Activated T-cell treated with anti-CD3 and anti-CD28 coated beads, Interleukin-2, amount 50 U/mL, for 4 hours (primary cell): ENCODE measurements at regions not wholly inside any gene's neighbourhood (a gene's known extent, or its start where the extent isn't known, plus 50 kb on each side); places are given as distances from the start of the nearest gene placed in this dataset.

Experiments used
- ATAC-seq, 2 donors: fragments of 200-7000 bp; cut with Tn5 transposase; one replicate each; pipeline ENCODE4 v1.10.0; 2021
- DNase-seq: peaks from one replicate; pipeline ENCODE4 v3.0.0-alpha.2; 2020
- H3K27me3 Mint-ChIP-seq: one replicate; pipeline ENCODE4 v1.8.0; 2021; ENCODE audit warnings: low read depth, mixed read lengths
- H3K36me3 Mint-ChIP-seq: one replicate; pipeline ENCODE4 v1.8.0; 2022; ENCODE audit warnings: mixed read lengths; ENCODE audit not compliant: insufficient read depth
- H3K4me1 Mint-ChIP-seq: one replicate; pipeline ENCODE4 v1.8.0; 2021; ENCODE audit warnings: low read depth, mixed read lengths
- H3K4me3 Mint-ChIP-seq: one replicate; pipeline ENCODE4 v1.8.0; 2021; ENCODE audit warnings: mild to moderate bottlenecking, moderate library complexity, mixed read lengths
- H3K9me3 Mint-ChIP-seq: one replicate; pipeline ENCODE4 v1.8.0; 2021; ENCODE audit warnings: mixed read lengths

- Mint-ChIP-seq H3K4me1 (no peaks in the 10 kb centered on the region), H3K36me3 (no peaks in the 10 kb centered on the region), H3K27me3 (no peaks in the 10 kb centered on the region), H3K9me3 (no peaks in the 10 kb centered on the region), H3K4me3 (no peak overlapping the region)
- no peak for ATAC-seq
- DNase-seq: no peak
These were observed 441.5 kb upstream of the SPRY2 start for GRCh38 chr13:80782441-80782840.

GRCh38 chr13:80778297-80778696 is 437.4 kb upstream of the SPRY2 start:
- ATAC-seq (no peak), DNase-seq (no peak)
- Mint-ChIP-seq H3K27me3 (no peaks in the 10 kb centered on the region), H3K9me3 (peaks cover 3% of the 10 kb centered on the region), H3K36me3 (no peaks in the 10 kb centered on the region), H3K4me3 (no peak overlapping the region), H3K4me1 (no peaks in the 10 kb centered on the region)

GRCh38 chr13:80757694-80758093 is 416.8 kb upstream of the SPRY2 start:
- H3K27me3 Mint-ChIP-seq: no peaks in the 10 kb centered on the region

GRCh38 chr13:80755910-80756309 is 415.0 kb upstream of the SPRY2 start:
- no peak for ATAC-seq
- no peak for DNase-seq
- Mint-ChIP-seq H3K4me3 (no peak overlapping the region), H3K27me3 (no peaks in the 10 kb centered on the region), H3K4me1 (no peaks in the 10 kb centered on the region), H3K9me3 (peaks cover 7% of the 10 kb centered on the region), H3K36me3 (no peaks in the 10 kb centered on the region)

More at GRCh38 chr13:80757694-80758093, 416.8 kb upstream of the SPRY2 start:
- peaks cover 13% of the 10 kb centered on the region for H3K9me3 Mint-ChIP-seq
- H3K4me1 Mint-ChIP-seq: no peaks in the 10 kb centered on the region
- DNase-seq: no peak
- no peak for ATAC-seq
- H3K4me3 Mint-ChIP-seq: no peak overlapping the region
- H3K36me3 Mint-ChIP-seq: no peaks in the 10 kb centered on the region

GRCh38 chr13:80754441-80754840 is 413.5 kb upstream of the SPRY2 start:
- Mint-ChIP-seq H3K9me3 (peaks cover 4% of the 10 kb centered on the region), H3K4me3 (no peak overlapping the region), H3K27me3 (no peaks in the 10 kb centered on the region), H3K36me3 (no peaks in the 10 kb centered on the region), H3K4me1 (no peaks in the 10 kb centered on the region)
- DNase-seq (no peak), ATAC-seq (no peak)

- Mint-ChIP-seq H3K36me3 (no peaks in the 10 kb centered on the region), H3K4me1 (no peaks in the 10 kb centered on the region), H3K4me3 (no peak overlapping the region), H3K9me3 (no peaks in the 10 kb centered on the region), H3K27me3 (no peaks in the 10 kb centered on the region)
- no peak for DNase-seq
- ATAC-seq: no peak
These were observed 412.9 kb upstream of the SPRY2 start for GRCh38 chr13:80753866-80754265.

GRCh38 chr13:80751854-80752253 is 410.9 kb upstream of the SPRY2 start:
- no peak for DNase-seq
- Mint-ChIP-seq H3K4me3 (no peak overlapping the region), H3K36me3 (no peaks in the 10 kb centered on the region), H3K4me1 (no peaks in the 10 kb centered on the region), H3K9me3 (no peaks in the 10 kb centered on the region), H3K27me3 (no peaks in the 10 kb centered on the region)
- no peak for ATAC-seq

- DNase-seq: no peak
- ATAC-seq: no peak
- H3K4me3 Mint-ChIP-seq: no peak overlapping the region
- no peaks in the 10 kb centered on the region for H3K27me3 Mint-ChIP-seq
- H3K4me1 Mint-ChIP-seq: no peaks in the 10 kb centered on the region
- peaks cover 4% of the 10 kb centered on the region for H3K9me3 Mint-ChIP-seq
- no peaks in the 10 kb centered on the region for H3K36me3 Mint-ChIP-seq
These were observed 403.4 kb upstream of the SPRY2 start for GRCh38 chr13:80744147-80744914.

GRCh38 chr13:80742033-80742432 is 401.1 kb upstream of the SPRY2 start:
- H3K4me1 Mint-ChIP-seq: no peaks in the 10 kb centered on the region
- DNase-seq (no peak), ATAC-seq (no peak)
- H3K27me3 Mint-ChIP-seq: no peaks in the 10 kb centered on the region
- no peak overlapping the region for H3K4me3 Mint-ChIP-seq
- H3K9me3 Mint-ChIP-seq: peaks cover 15% of the 10 kb centered on the region
- no peaks in the 10 kb centered on the region for H3K36me3 Mint-ChIP-seq

GRCh38 chr13:80740071-80740470 is 399.1 kb upstream of the SPRY2 start:
- Mint-ChIP-seq H3K4me3 (no peak overlapping the region), H3K27me3 (no peaks in the 10 kb centered on the region), H3K4me1 (no peaks in the 10 kb centered on the region), H3K9me3 (peaks cover 15% of the 10 kb centered on the region), H3K36me3 (no peaks in the 10 kb centered on the region)
- ATAC-seq (no peak), DNase-seq (no peak)

GRCh38 chr13:80737513-80737912 is 396.6 kb upstream of the SPRY2 start:
- H3K4me3 Mint-ChIP-seq: no peak overlapping the region

GRCh38 chr13:80727321-80727975 is 386.5 kb upstream of the SPRY2 start:
- no peaks in the 10 kb centered on the region for H3K27me3 Mint-ChIP-seq
- H3K9me3 Mint-ChIP-seq: peaks cover 4% of the 10 kb centered on the region
- H3K36me3 Mint-ChIP-seq: no peaks in the 10 kb centered on the region
- no peak for ATAC-seq
- no peak overlapping the region for H3K4me3 Mint-ChIP-seq
- no peak for DNase-seq
- no peaks in the 10 kb centered on the region for H3K4me1 Mint-ChIP-seq

More at GRCh38 chr13:80737513-80737912, 396.6 kb upstream of the SPRY2 start:
- DNase-seq (no peak), ATAC-seq (no peak)
- Mint-ChIP-seq H3K36me3 (no peaks in the 10 kb centered on the region), H3K4me1 (no peaks in the 10 kb centered on the region), H3K27me3 (no peaks in the 10 kb centered on the region), H3K9me3 (peaks cover 19% of the 10 kb centered on the region)

- Mint-ChIP-seq H3K4me1 (no peaks in the 10 kb centered on the region), H3K27me3 (no peaks in the 10 kb centered on the region), H3K9me3 (peaks cover 4% of the 10 kb centered on the region), H3K4me3 (no peak overlapping the region), H3K36me3 (no peaks in the 10 kb centered on the region)
- no peak for DNase-seq
- ATAC-seq: no peak
These were observed 385.9 kb upstream of the SPRY2 start for GRCh38 chr13:80726868-80727267.

GRCh38 chr13:80721689-80722088 is 380.8 kb upstream of the SPRY2 start:
- Mint-ChIP-seq H3K36me3 (no peaks in the 10 kb centered on the region), H3K4me3 (no peak overlapping the region)
- ATAC-seq: no peak

GRCh38 chr13:80718970-80719369 is 378.0 kb upstream of the SPRY2 start:
- H3K27me3 Mint-ChIP-seq: no peaks in the 10 kb centered on the region
- peaks cover 3% of the 10 kb centered on the region for H3K9me3 Mint-ChIP-seq
- no peaks in the 10 kb centered on the region for H3K36me3 Mint-ChIP-seq
- no peaks in the 10 kb centered on the region for H3K4me1 Mint-ChIP-seq
- DNase-seq (no peak), ATAC-seq (no peak)
- H3K4me3 Mint-ChIP-seq: no peak overlapping the region

More at GRCh38 chr13:80721689-80722088, 380.8 kb upstream of the SPRY2 start:
- no peak for DNase-seq
- Mint-ChIP-seq H3K27me3 (no peaks in the 10 kb centered on the region), H3K9me3 (peaks cover 4% of the 10 kb centered on the region), H3K4me1 (no peaks in the 10 kb centered on the region)
